GM18517 (cell line): ENCODE measurements at regions not wholly inside any gene's neighbourhood (a gene's known extent, or its start where the extent isn't known, plus 50 kb on each side); places are given as distances from the start of the nearest gene placed in this dataset.
A peak's percentile ranks its signal among the peaks of the same experiment; 100 is the strongest.

Source experiments
- ATAC-seq: cut with Tn5 transposase; IDR thresholded peaks from one replicate; pipeline ENCODE4 v1.9.1; 2021; ENCODE audit warnings: mild to moderate bottlenecking, moderate library complexity; ENCODE audit not compliant: unreplicated experiment

GRCh38 chr10:124231168-124232155 lies 138.1 kb upstream of the CHST15 start:
- ATAC-seq: no peak

GRCh38 chr10:124230635-124231167 lies 137.3 kb upstream of the CHST15 start:
- no peak for ATAC-seq

- ATAC-seq: no peak
Observed at GRCh38 chr10:124229989-124230634, 136.7 kb upstream of the CHST15 start.

DNA sequence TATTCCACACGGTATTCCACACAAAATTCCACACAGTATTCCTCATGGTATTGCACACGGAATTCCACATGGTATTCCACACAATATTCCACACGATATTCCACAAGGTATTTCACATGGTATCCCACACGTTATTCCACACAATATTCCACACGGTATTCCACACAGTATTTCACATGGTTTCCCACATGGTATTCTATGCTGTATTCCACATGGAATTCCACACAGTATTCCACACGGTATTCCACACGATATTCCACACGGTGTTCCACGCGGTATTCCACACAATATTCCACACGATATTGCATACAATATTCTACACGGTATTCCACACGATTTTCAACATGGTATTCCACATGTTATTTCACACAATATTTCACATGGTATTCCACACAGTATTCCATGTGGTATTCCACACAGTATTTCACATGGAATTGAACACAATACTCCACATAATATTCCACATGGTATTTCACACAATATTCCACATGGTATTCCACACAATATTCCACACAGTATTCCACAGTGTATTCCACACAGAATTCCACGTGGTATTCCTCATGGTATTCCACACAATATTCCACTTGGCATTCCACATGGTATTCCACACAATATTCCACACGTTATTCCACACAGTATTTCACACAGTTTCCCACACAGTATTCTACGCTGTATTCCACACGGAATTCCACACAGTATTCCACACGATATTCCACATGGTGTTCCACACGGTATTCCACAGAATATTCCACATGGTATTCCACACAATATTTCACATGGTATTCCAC lies 136.0 kb upstream of the CHST15 start:
- no peak for ATAC-seq

GRCh38 chr10:124228471-124228870 lies 135.1 kb upstream of the CHST15 start:
- ATAC-seq: no peak

DNA sequence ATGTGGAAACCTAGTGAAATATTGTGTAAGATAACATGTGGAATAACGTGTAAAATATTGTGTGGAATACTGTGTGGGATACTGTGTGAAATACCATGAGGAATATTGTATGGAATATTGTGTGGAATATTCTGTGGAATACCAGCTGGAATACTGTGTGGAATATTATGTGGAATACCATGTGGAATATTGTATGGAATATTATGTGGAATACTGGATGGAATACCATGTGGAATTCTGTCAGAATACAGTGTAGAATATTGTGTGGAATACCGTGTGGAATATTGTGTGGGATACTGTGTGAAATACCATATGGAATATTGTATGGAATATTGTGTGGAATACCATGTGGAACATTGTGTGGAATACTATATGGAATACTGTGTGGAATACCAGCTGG lies 134.6 kb upstream of the CHST15 start:
- ATAC-seq: no peak

DNA sequence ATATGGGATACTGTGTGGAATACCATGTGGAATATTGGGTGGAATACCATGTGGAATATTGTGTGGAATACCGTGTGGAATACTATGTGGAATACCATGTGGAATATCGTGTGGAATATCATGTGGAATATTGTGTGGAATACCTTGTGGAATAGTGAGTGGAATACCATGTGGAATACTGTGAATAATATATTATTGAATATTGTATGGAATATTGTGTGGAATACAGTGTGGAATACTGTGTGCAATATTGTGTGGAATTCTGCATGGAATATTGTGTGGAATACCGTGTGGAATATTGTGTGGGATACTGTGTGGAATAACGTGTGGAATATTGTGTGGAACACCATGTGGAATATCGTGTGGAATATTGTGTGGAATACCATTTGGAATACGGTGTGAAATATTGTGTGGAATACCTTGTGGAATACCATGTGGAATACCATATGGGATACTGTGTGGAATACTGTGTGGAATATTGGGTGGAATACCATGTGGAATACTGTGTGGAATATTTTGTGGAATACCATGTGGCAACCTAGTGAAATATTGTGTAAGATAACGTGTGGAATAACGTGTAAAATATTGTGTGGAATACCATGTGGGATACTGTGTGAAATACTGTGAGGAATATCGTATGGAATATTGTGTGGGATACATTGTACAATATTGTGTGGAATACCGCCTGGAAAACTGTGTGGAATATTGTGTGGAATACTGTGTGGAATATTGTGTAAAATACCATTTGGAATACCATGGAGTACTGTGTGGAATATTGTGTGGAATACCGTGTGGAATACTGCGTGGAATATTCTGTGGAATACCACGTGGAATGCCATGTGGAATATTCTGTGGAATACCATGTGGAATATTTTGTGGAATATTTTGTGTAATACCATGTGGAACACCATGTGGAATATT lies 133.9 kb upstream of the CHST15 start:
- no peak for ATAC-seq

- no peak for ATAC-seq
Observed at GRCh38 chr10:124226271-124227054, 133.1 kb upstream of the CHST15 start.

- ATAC-seq: no peak
Observed at GRCh38 chr10:124225467-124226270, 132.3 kb upstream of the CHST15 start.

- ATAC-seq: no peak
Observed at GRCh38 chr10:124225029-124225466, 131.7 kb upstream of the CHST15 start.

DNA sequence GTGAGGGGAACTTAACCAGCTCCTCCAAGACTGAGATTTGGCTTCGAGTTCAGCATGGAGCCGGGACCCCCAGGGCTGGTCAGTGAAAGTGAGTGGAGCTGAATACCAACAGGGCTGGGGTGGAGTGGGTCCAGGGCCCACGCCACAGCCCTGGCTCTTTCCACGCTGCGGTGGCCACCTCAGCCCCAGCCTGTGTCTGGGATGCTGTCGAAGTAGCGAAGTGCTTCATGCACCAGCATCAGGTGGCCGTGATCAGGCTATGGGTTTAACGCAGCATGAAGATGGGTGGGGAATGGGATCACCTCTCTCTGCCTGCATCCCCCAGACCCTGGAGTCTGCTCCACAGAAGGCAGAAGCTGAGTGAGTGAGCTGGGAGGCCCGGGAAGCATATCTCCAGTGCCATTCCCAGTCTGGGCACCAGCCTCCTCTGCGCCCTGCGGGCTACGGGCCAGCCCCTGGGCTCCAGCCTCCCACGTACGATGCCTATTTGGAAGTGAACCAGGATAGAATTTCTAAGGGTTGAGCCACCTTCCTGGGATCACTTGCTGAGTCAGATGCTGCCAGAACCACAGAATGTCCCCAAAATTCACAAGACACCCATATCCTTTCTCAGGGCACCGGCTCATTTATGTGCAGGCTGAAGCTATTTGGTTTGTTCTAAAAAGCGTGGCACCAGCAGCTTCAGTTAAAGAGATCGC lies 131.1 kb upstream of the CHST15 start:
- ATAC-seq: no peak

- ATAC-seq: no peak
Observed at GRCh38 chr10:124223711-124224085, 130.3 kb upstream of the CHST15 start.

- ATAC-seq: no peak
Observed at GRCh38 chr10:124222988-124223710, 129.8 kb upstream of the CHST15 start.

DNA sequence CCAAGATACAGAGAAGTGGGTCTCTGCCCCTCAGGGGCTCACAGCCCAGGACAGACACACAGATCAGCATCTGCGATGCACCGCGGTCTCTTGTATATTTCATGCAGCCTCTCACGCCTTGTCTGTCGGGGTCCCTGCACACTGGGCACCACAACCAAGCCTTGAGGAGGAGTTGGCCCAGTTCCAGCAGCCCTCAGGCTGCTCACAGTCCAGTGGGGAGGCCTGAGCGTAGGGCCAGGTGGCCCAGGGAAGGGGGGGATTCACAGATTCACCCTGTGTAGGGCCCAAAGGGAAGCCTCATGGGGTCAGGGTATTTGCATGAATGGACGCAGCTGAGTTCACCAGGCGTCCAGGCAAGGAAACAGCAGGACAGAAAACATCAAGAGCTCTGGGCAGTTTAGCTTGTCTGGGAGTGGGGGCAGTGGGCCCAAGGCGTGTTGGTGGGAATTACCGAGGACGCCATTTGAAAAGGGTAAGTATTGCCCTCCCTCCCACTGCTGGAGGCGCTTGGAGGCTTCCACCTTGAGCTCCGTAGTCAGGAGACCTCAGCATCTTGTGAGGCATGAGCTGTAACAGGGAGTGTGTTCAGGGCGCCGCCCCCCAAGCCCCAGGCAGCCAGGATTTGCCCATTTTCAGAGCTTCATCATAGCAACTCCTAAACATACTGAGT lies 129.1 kb upstream of the CHST15 start:
- no peak for ATAC-seq

DNA sequence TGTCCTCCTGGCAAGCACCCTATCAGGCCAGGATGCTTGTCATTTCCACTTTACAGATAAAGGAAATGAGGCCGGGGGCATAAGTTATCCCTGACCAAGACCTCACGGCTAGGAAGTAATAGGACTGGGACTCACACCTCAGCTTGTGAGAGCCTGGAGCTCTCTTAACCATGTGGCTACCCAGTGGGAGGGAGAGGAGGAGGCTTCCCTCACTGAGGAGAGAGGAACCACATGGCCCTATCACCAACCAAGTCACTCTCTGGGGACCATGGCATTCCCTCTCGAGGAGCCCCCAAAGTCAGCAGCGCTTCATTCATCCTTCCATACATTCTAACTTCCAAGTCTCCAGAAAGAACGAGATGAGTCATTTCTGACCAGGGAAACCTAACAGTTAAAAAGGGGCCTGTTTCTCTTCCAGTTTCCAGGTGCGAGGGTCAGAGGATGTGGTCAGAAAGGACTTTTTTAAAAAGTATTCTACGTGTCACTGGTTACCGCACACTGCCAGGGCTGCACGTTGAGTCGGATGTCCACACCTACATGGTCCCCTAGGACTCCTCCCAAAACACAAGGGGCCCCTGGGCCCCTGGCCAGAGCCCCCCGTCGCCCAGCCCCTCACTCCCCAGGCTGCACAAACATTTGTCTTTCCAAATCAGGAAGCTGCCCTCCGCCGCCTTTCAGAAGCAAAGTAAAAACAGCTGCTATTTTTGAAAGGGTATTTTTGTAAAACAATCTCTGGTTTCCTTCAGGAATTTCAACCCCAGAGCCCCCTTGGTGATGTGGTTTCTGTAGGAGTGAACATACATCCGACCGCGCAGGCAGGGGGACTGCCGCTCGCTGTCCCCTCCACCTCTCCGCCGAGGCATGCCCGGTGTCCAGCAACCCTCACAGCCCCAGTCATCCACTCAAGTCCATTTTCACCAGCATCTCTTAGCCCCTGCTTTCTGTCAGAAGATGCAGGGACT lies 128.2 kb upstream of the CHST15 start:
- ATAC-seq: peak; percentile 51
